NCI-H128 (cell line): ENCODE measurements at regions not wholly inside any gene's neighbourhood (a gene's known extent, or its start where the extent isn't known, plus 50 kb on each side); places are given as distances from the start of the nearest gene placed in this dataset.
"Not testable (repeated sequence)": the region's sequence is repeated elsewhere in the genome, so short reads cannot be mapped to it uniquely, and the experiment has no call there.

Experiments
- DNase-seq: peaks from one replicate; lab custom pipeline; 2025; ENCODE audit not compliant: unreplicated experiment; lab: John Stamatoyannopoulos, UW

DNA sequence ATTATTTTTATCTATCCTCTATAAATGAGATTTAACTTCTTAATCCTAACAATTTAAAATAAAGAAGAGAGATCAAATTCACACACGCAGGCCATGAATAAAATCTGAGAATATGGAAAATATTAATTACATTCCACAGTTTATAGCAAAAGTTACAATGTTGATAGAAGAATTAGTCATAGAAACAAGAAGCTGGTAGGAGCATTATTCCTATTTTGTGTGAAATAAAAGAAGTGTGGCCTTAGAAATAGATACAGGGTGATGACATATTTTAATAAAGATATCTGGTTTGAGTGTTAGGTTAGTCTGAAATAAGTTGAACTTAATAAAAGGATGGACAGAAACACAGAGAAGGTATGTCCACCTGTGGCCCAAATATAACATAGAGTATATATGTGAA, 790.4 kb upstream of the NUDT12 start:
- DNase-seq, result no peak

DNA sequence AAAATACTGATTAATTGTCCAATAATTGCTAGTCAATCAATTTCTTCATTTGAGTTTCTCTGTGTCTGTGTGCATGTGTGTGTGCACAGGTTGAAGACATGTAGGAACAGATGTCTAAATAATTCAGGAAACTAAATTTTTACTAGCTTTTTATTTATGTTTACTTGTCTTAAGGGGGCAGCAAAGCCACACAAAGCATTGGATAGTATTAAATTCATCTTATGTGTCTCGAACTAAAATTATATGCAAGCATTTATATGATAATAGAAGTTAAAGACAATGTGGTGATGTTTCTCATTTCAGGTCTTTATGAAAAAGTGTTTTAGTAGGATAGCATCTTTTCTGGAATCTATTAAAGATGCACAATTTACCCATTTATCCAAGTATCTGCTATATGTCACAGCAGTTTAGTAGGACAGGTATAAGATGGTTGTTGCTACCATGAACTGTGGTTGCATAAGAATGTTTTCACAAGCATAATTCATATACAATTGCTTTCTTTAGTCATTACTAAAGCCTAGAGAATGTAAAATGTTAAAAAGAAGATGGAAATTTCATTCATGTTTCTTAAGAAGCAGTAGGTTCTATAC, 784.6 kb upstream of the NUDT12 start:
- no peak for DNase-seq

- no peak for DNase-seq
Measured at GRCh38 chr5:104345222-104346016, 782.8 kb upstream of the NUDT12 start.

DNA sequence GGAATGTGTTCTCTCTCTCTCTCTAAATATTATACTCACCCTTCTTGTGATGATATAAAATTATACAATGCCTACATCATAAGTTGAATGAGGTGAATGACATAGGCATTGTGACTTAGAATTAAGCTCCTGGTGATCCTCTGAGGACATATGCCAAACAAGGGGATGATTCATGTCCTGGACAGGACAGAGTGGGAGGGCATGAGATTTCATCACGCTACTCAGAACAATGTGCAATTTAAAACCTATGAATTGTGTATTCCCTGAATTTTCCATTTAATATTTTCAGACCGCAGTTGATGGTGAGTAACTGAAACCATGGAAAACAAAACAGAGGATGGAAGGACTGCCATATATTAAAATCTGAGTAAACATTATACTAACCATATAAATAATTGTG, 782.2 kb upstream of the NUDT12 start:
- no peak for DNase-seq

GRCh38 chr5:104327801-104328200, 765.2 kb upstream of the NUDT12 start:
- no peak for DNase-seq

DNA sequence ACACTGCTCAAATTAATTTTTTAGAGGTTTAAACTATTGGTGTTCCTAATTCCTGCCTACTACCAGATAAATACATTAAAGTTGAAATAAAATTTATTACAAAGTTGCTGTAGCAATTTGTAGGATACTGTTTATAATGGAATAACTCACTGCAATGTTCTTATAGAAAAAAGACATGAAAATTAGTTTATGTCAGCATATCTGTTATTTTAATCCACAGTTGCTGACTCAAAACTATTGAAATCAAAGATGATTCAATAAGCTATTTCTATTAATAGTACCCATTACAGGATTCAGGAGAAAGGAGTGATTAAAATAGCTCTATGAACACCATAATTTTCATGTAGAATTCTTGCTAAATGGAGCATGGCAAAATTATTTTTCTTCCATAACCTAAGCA, 764.4 kb upstream of the NUDT12 start:
- no peak for DNase-seq

- no peak for DNase-seq
Measured at GRCh38 chr5:104325356-104325755, 762.8 kb upstream of the NUDT12 start.

DNA sequence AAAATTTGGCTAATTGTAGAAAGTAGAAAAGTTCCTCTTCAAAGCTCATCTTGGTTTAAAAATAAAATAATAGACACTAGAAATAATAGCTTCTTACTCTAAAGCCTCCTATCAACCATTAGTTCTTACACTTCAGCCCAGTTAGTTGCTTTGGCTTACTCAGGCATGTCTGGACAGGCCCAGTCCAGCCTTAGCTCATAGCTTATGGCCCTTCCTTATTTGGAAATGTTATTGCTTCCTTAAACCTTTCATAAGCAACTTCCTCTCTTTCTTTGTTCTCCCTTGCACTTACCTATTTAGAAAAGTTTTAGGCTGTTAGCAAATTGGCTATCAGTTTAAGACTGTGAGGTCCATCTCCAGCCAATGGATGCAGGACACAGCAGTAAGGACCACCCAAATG, 754.1 kb upstream of the NUDT12 start:
- DNase-seq, result not testable (repeated sequence)

DNA sequence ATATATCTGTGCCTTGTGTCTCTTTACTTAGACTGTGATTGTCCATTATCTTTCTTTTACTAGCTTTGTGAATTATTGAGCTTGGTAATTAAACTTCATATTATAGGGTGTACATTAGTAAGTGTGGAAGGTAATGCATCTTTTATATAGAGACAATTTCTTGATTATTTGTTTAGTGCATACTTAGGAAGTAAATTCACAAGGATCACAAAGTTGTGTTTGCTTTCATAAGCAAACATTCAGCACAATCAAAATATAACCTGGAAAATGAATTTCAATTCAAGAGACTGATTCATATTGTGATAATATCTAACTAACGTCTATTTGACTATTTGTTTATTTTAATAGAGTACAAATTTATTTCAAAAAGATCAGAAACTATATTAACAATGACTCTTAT, 749.9 kb upstream of the NUDT12 start:
- DNase-seq, result no peak

DNA sequence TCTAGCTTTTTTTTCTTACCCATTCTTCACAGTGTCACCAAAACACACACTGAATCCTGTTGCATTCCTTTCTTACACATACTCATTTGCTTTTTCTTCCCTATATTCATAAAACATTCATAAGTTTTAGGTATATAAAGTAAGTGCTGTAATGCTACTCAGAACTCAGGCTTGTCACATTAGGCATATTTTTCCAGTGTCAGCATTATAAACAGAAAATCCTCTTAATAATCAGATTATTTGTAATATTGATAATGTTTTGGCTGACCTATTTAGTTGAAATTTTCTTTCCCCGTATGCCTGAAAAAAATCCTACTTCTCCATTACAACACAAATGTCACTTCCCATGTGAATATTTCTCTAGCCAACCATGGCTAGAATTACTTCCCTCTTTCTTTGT, 743.0 kb upstream of the NUDT12 start:
- DNase-seq, result no peak

GRCh38 chr5:104299998-104300706, 737.6 kb upstream of the NUDT12 start:
- no peak for DNase-seq

DNA sequence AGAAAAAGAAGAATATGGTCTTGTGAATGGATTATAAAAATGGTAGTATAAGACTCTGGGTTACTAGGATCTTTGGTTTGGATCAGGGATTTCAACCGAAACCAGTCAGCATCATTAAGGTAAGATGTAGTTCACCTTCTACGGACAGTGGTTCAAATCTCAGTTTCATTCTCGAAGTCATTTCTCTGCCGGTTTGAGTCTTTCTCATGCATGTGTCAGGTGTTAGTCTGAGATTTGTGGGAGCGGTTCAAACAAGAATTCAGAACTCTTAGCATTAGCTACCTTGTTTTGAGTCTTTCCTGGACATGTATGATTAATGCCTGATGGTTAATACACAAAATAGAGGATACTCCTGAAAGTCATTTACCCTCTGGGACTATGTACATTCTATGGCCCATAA, 735.9 kb upstream of the NUDT12 start:
- DNase-seq, result no peak

DNA sequence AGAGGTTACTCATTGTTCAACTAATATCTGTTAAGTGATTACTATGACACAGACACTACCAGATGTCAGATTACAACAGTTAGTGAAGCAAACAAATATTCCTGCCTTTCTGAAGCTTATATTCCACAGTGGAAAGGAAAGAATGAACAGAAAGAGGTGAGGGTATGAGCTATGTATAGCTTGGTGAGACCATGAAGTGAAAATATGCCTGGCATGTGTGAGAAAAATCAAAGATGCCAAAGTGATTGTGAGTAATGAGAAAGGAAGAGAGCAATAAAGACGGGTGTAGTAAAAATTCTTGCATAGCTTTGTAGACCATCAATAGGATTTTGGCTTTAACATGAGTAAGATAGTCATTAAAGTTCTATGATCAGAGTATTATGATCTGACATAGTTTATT, 734.5 kb upstream of the NUDT12 start:
- DNase-seq, result no peak

- no peak for DNase-seq
Measured at GRCh38 chr5:104295991-104296390, 733.4 kb upstream of the NUDT12 start.

DNA sequence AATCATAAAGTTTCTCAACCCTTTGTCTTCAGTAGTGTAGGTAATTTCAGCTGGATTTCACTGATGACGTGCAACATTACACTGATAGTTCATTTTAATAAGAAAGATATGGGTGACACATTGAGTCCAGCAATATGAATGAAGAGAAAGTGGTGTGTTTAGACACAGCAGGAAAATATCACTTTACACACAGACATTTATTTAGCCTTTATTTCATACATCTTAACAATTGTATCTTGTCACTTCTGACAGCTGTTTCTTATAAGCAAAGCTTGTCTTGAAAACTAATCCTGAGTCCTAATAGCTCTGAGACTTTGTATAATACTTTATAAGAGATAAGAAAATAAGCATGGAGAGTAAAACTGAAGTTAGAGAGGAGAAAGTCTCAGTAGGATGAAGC, 720.5 kb upstream of the NUDT12 start:
- no peak for DNase-seq

GRCh38 chr5:104273725-104274124, 711.1 kb upstream of the NUDT12 start:
- no peak for DNase-seq

DNA sequence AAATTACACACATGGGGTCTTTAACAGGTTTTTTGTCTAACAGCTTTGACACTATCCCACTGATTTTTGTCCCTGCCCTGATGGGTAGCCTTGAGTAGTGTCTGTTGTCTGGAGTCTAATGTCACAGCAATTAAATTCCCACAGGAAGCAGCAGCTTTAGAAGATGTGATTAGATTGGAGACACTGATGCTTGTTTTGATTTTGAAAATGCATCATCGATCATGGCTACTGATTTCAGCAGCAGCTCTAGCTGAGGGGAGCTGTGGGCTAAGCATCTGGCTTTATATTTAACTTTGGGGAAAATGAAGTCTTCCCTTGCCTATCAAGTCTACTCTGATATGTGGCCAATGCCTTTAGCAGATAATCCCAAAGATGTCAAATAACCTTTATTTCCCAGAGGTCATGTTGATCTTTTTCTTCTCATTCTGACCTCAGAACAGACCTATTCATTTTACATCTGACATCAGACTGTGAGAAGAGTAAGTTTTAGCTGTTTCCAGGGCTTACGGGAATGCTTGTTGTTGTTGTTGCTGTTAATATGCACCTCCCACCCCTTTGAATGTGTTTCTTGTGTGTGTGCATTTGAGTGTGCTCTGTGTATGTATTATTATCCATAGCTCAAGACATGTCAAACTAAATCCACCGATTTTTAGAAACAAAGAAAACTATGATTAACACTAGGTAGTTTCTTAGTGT, 704.9 kb upstream of the NUDT12 start:
- no peak for DNase-seq

- no peak for DNase-seq
Measured at GRCh38 chr5:104266161-104266560, 703.6 kb upstream of the NUDT12 start.

GRCh38 chr5:104265531-104266140, 703.0 kb upstream of the NUDT12 start:
- DNase-seq, result no peak

DNA sequence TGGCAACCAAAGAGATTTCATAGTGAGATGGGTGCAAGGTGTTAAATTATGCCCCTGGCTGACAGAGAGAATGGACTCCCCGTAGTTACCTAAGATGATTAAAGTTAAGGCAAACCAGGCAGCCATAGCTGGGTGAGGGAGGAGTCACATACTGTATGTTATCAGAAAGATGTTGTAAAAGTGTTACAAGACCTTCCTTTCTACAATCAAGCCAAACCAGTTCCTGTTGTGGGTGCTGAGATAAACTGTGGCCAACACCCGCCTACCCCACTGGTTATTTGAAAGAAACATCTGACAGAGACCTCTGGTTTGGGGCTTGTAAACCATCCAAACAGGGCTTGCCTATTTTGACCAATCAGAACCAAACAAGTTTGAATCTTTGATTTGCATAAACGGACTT, 684.7 kb upstream of the NUDT12 start:
- DNase-seq, result no peak

DNA sequence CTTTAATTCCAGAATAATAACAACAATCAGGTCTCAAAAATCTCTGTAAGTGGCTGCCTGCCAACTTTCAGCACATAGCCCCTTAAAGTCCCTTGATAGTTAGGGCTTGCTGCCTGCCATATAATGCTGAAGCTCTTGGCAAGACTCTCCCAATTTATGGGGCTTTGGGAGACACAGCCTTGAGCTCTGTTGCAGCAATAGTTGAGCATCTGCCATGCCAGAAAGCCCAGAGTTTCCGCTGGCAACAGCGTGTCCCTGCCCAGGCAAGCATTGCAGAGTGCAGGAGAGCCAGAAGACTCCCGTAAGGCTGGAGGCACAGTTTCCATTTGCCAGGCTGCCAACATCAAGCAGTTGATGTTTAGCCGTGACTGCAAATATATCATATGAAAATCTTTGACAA, 678.5 kb upstream of the NUDT12 start:
- no peak for DNase-seq
